GM18867 (cell line): ENCODE measurements at regions not wholly inside any gene's neighbourhood (a gene's known extent, or its start where the extent isn't known, plus 50 kb on each side); places are given as distances from the start of the nearest gene placed in this dataset.

Experiments used
- ATAC-seq: cut with Tn5 transposase; IDR thresholded peaks from one replicate; pipeline ENCODE4 v1.9.1; 2021; ENCODE audit warnings: mild to moderate bottlenecking, moderate library complexity; ENCODE audit not compliant: unreplicated experiment

DNA sequence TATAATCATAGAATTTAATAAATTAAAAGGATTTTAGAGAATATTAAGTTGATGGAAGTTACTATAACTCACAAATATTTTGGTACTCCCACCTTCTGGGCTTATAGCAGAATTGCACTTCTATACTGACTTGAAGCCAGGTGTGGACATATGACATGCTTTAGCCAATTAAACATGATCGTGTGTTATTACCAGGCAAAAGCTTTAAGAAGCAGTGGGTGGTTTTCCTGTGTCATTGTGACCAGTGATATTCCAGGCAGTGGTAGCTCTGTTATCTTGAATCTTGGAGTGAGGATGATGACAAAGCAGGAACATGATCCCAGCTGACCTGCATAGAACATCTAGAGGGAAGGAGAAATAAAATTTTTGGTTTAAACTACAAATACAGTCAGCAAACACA, 370.9 kb upstream of the ZEB2 start:
- no peak for ATAC-seq

GRCh38 chr2:144889348-144889747, 369.4 kb upstream of the ZEB2 start:
- no peak for ATAC-seq

DNA sequence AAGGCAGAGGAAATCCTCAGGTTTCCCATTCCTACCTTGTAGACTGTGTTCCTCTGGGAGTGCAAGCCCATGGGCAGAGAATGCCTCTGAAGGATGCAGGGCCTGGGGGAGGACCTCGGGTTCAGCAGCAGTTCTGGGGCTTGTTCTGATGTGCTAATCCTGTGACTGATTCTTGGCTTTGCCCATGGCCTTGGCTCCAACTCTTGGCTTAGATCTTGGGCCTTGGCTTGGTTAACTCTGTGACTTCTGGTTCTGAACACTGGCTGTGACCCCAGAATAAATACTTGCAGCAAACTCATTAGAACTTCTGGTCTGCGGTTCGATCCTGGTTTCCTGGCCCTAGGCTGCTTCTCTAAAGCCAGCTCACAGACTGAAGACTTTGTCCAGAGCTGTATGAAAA, 366.9 kb upstream of the ZEB2 start:
- ATAC-seq = no peak

- ATAC-seq = no peak
Measured at GRCh38 chr2:144877893-144878292, 358.0 kb upstream of the ZEB2 start.

DNA sequence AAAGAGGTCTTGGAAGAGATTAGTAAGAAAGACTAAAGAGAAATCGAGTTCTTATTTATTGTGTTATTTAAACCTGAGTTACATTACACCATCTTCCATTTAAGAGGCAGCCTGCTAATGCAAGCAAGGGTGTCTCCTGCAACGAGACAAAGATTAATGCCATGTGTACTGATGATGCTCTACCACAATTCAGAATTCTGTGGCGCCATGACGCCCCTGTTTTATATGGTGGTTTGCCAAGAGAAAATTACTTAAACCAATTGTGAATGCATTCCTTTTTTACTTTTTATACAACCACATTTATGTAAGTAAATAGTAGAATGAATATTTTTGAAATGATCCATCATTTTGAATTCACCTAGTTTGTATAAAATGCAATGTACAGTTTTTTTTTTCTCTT, 356.1 kb upstream of the ZEB2 start:
- ATAC-seq = no peak

GRCh38 chr2:144875290-144875969, 355.5 kb upstream of the ZEB2 start:
- ATAC-seq = no peak

- no peak for ATAC-seq
Measured at GRCh38 chr2:144865670-144866069, 345.8 kb upstream of the ZEB2 start.

- no peak for ATAC-seq
Measured at GRCh38 chr2:144859716-144860115, 339.8 kb upstream of the ZEB2 start.

GRCh38 chr2:144858211-144858610, 338.3 kb upstream of the ZEB2 start:
- no peak for ATAC-seq

GRCh38 chr2:144854596-144854995, 334.7 kb upstream of the ZEB2 start:
- ATAC-seq = no peak

DNA sequence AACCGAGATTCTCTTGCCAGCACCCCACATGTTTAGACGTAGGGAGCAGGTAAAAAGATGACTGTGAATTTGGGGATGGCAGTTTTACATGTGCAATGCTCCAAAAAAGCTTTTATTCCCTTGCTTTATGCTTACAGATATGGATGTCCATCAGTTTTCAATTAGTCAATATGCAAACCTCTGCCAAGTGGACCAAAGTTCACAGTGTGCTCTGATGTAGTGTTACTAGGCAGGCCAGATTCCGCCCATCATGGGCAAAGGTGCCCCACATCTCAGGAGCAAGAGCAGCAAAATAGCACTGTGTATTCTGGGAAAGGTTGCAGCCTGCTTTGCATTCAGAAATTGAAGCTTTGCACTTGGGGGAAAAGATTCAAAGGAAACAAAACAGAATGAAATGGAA, 329.7 kb upstream of the ZEB2 start:
- no peak for ATAC-seq

DNA sequence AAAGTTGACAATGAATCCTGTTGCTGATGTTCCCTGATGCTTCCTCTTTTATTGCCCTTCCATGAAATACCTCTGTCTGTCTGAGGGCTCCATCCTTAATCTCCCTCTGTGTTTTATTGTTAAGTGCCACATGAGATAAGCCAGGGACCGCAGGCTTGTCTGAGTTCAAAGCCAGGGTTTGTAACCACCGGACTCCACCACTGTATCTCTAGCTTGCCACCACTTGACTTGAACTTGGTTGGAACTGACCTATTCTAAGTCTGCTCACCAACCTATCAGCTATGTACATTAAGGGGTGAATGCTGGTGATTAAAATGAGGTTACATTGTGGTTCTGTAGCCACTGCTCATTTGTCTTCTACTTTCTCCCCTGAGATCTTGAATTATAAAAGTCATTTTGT, 328.5 kb upstream of the ZEB2 start:
- no peak for ATAC-seq

- ATAC-seq = no peak
Measured at GRCh38 chr2:144847347-144848080, 327.6 kb upstream of the ZEB2 start.

- no peak for ATAC-seq
Measured at GRCh38 chr2:144836635-144837350, 316.9 kb upstream of the ZEB2 start.

- no peak for ATAC-seq
Measured at GRCh38 chr2:144835634-144836350, 315.9 kb upstream of the ZEB2 start.

DNA sequence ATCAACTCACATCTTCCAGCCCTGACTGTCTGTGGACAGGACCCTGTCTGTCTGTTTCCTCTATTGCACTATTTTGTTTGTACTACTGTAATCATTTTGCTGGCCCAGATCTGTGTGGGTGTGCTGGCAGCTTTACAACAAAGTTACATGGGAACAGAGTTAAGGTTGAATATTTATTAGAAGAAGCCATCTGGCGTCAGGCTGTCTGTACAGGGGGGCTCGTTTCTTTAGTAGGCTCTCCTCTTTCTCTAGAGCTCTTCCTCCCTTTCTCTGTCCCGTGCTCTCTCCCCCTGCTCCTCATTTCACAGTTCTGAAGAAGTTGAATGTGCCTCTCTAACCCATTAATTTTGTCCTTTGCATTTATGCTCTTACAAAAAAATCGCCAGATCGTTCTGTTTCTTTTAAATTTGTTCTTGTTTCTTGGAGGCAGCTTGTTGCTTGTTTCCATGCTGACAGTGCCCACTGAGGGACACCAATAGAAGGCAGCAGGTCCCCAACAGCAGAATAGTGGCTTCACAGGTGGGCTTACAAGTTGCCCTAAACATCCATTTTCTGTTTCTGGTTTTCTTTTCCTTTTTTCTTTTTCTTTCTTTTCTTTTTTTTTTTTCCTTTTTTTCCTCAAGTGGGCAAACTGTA, 315.2 kb upstream of the ZEB2 start:
- ATAC-seq = no peak

GRCh38 chr2:144834363-144834762, 314.4 kb upstream of the ZEB2 start:
- ATAC-seq = no peak

DNA sequence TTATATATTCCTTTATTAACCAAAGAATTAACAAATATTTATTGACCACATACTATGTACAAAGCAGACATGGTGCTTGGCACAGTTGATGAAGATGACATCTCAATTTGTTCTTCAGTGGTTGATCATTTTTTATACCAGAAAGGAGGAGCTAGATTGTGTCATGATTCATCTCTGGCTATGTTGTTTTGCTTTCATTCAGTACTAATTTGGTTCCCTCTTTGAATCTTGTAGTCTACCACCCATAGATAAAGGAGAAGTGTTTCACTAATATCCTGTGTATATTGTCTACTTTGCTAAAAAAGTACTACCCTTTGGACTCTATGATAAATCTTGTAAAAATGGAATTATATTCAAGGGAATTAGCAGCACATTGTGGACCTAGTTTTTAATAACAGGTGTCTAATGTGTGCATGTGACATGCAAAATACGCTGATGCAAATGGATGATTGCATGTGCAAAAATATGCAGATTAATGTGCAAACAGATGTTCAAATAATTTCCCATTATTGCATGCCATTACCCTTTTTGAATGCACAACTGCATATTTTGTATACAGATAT, 313.2 kb upstream of the ZEB2 start:
- no peak for ATAC-seq

DNA sequence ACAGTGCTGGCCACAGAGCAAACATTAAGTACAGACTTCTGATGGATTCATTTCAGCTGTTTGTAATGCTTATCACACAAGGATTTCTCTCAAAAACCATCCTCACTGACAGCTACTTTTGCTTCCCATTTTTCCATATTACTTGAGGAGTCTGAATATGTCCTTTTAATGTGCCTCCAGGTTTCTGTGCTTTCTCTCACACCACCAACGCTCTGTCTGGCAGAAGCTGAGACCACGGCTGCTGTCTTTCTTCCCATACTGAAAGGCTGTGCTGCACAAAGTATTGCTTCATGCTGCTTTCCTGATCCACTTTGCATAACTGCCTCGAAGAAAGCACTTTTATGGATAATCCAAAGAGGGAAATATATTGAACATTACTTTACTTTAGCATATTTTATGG, 312.1 kb upstream of the ZEB2 start:
- no peak for ATAC-seq

DNA sequence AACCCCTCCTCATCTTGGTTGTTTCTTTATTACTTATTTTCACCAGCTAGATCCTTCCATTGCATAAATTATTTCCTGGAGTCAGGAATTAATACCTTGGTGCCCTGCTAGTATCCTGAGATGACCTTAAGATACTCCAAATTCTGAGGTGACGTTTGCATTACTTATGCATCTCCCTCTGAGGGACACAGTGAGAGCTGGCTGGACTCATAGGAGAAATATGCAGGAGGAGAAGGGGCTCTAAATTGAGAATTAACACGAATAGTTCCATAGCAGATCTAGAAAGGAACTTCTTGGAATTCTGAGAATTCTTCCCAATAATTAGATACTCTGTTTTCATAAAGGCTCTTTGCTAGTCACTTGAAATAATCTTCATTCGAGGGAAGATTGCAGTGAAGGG, 310.6 kb upstream of the ZEB2 start:
- ATAC-seq = no peak

DNA sequence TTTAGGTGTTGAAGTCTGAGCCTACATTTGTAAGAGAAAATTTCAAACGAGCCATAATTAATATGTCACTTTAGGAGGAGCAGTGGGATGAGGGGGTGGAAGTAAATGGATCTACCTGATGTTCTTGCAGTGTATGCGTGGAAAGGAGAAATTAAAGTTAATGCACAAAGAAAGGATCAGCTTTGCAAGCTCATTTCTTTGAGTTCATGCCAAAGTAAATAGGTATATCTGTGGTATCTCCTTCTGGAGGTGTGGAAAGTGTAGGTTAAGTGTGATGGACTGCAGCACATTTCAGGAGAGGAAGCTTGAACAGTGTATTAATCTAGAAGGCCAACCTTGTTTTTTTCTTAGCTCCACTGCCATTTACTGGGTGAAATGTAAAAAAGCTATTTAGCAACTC, 307.5 kb upstream of the ZEB2 start:
- no peak for ATAC-seq
